ENCODE measurements at regions not wholly inside any gene's neighbourhood (a gene's known extent, or its start where the extent isn't known, plus 50 kb on each side); places are given as distances from the start of the nearest gene placed in this dataset.

GRCh38 chr4:27861381-27861787 is 1000.7 kb downstream of the STIM2 start:
- Histone ChIP-seq H3K9me3 (replicated peaks; ENCODE audit: control insufficient read depth, insufficient read depth, low read length) (no peaks in the 10 kb centered on the region), H3K4me1 (ENCODE audit: control insufficient read depth, insufficient read depth, low read length) (no peaks in the 10 kb centered on the region), H3K9ac (ENCODE audit: control insufficient read depth, insufficient read depth, low read length) (no peak overlapping the region), H2AFZ (ENCODE audit: control insufficient read depth, low read depth, low read length) (no peak overlapping the region), H3K27me3 (replicated peaks in 1 of 2; ENCODE audit: control insufficient read depth in 2 of 2, insufficient read depth in 2 of 2, low read length in 1 of 2) (no peaks in the 10 kb centered on the region), H3K4me3 (no peak overlapping the region), H3K79me2 (ENCODE audit: control insufficient read depth, insufficient read depth, low read length) (no peaks in the 10 kb centered on the region), H4K20me1 (ENCODE audit: control insufficient read depth, insufficient read depth) (no peaks in the 10 kb centered on the region), H3K4me2 (ENCODE audit: control insufficient read depth, insufficient read depth) (no peak overlapping the region), H3K27ac (ENCODE audit: control insufficient read depth, insufficient read depth) (no peak overlapping the region), H3K36me3 (ENCODE audit: control insufficient read depth in 2 of 2, insufficient read depth in 2 of 2, low read length in 1 of 2) (no peaks in the 10 kb centered on the region)
- BruUV-seq (replicated peaks): no TSS peak
- DNase-seq (ENCODE audit: low read depth, low spot score): no peak
- POLR2A ChIA-PET: no interaction called here
- no peak for FAIRE-seq
- 0% methylated on average over 1 of the region's 1 CpG for WGBS (ENCODE audit: insufficient coverage, insufficient replicate concordance, low lambda C conversion rate, missing lambda C conversion rate)
- CTCF ChIA-PET: interaction anchor here (0.9 to 1.6 kb wide), 7 partner anchors 9 to 247 kb away, joined by 3 to 5 read pairs (median 3); no protein-coding TSS in a partner anchor
- RAD21 ChIA-PET (ENCODE audit: unreplicated experiment): interaction anchor here (1.0 to 1.6 kb wide), 7 partner anchors 14 to 364 kb away, joined by 3 read pairs; no protein-coding TSS in a partner anchor
- in situ Hi-C loops (cut with MboI) (no loop called here), intact Hi-C loops (cut with micrococcal nuclease; ENCODE audit: unreplicated experiment) (loop anchor here (5.0 kb wide), 2 partner anchors 139 to 169 kb away; no protein-coding TSS in a partner anchor)
- SMC1A ChIA-PET (ENCODE audit: uncharacterized antibody, unreplicated experiment): interaction anchor here (0.9 to 1.8 kb wide), 15 partner anchors 13 to 365 kb away, joined by 3 to 10 read pairs (median 4); no protein-coding TSS in a partner anchor
- peak; percentile 80 for ATAC-seq
- TF ChIP-seq RB1 (IDR thresholded peaks at IDR 0.05; ENCODE audit: borderline replicate concordance): no peak
- TF ChIP-seq MLLT1 (IDR thresholded peaks at IDR 0.05): no peak
- peak; percentile 32; the same call in 1 of the 2 replicates for TF ChIP-seq RAD21 (IDR thresholded peaks at IDR 0.05; ENCODE audit: insufficient read depth, low read depth, low read length)
- TF ChIP-seq IKZF1 (conservative IDR thresholded peaks at IDR 0.05): peak; percentile 58; the same call in 1 of the 2 replicates
- TF ChIP-seq E2F8 (IDR thresholded peaks at IDR 0.05; ENCODE audit: low read depth, partially characterized antibody): no peak
- no peak for TF ChIP-seq SMAD1 (IDR thresholded peaks at IDR 0.05; ENCODE audit: low read depth, partially characterized antibody)
- no peak for TF ChIP-seq RBBP5 (conservative IDR thresholded peaks at IDR 0.05)
- no peak for TF ChIP-seq ZNF592 (IDR thresholded peaks at IDR 0.05)
- TF ChIP-seq CBFB (IDR thresholded peaks at IDR 0.05; ENCODE audit: low read depth): no peak
- TF ChIP-seq ZNF622 (IDR thresholded peaks at IDR 0.05): no peak
- no peak for TF ChIP-seq ZNF207 (IDR thresholded peaks at IDR 0.05; ENCODE audit: borderline replicate concordance)
- no peak for TF ChIP-seq NR2C1 (IDR thresholded peaks at IDR 0.05)
- no peak for TF ChIP-seq FOXM1 (IDR thresholded peaks at IDR 0.05; ENCODE audit: low read depth, low read length)
- TF ChIP-seq NBN (IDR thresholded peaks at IDR 0.05): no peak
- no peak for TF ChIP-seq CBX5 (IDR thresholded peaks at IDR 0.05; ENCODE audit: low read depth)

Data from GM12878 (cell line).